Ascending aorta (tissue), 2 donors: ENCODE measurements at regions not wholly inside any gene's neighbourhood (a gene's known extent, or its start where the extent isn't known, plus 50 kb on each side); places are given as distances from the start of the nearest gene placed in this dataset.

Source experiments
- DNase-seq, 2 donors: peaks; one replicate each; pipeline ENCODE4 v3.0.0-alpha.2; 2019; ENCODE audit warnings: low spot score in 2 of 2
- H3K27ac ChIP-seq, 2 donors: fragments of 200-600 bp; sonication (generic); one replicate each; pipeline ENCODE4 v1.5.1; 2016 to 2017; ENCODE audit warnings: mild to moderate bottlenecking in 1 of 2
- H3K27me3 ChIP-seq: fragments of 200-600 bp; sonication (generic); one replicate; pipeline ENCODE4 v1.5.1; 2017
- H3K36me3 ChIP-seq, 2 donors: fragments of 200-600 bp; sonication (generic); one replicate each; pipeline ENCODE4 v1.5.1; 2016
- H3K4me1 ChIP-seq, 2 donors: fragments of 200-600 bp; sonication (generic); one replicate each; pipeline ENCODE4 v1.5.1; 2016 to 2017; ENCODE audit warnings: mild to moderate bottlenecking in 1 of 2
- H3K4me3 ChIP-seq, 2 donors: fragments of 200-600 bp; sonication (generic); one replicate each; pipeline ENCODE4 v1.5.1; 2016 to 2017; ENCODE audit warnings: mild to moderate bottlenecking in 1 of 2
- H3K9me3 ChIP-seq, 2 donors: fragments of 200-600 bp; sonication (generic); one replicate each; pipeline ENCODE4 v1.5.1; 2016
- CTCF ChIP-seq, 3 experiments: fragments of 200-600 bp in 2 of 3; fragments of 450-650 bp in 1 of 3; sonication (generic) in 2 of 3; IDR thresholded peaks; one replicate each; pipeline ENCODE4 v1.5.1; 2016 to 2019; ENCODE audit warnings: antibody characterized with exemption in 3 of 3, mild to moderate bottlenecking in 1 of 3, moderate library complexity in 1 of 3
- intact Hi-C: fragments of 100-400 bp; cut with DNase I; formaldehyde crosslinking; loops from one replicate; pipeline ENCODE4 v1.15.1; 2023

- no peak for DNase-seq
- Histone ChIP-seq H3K36me3 (no peaks in the 10 kb centered on the region), H3K27me3 (no peaks in the 10 kb centered on the region), H3K27ac (no peak overlapping the region), H3K4me3 (no peak overlapping the region), H3K9me3 (no peaks in the 10 kb centered on the region), H3K4me1 (no peaks in the 10 kb centered on the region)
- intact Hi-C loops, result no loop called here
- no peak for TF ChIP-seq CTCF (IDR thresholded peaks at IDR 0.05)
These were observed 792.1 kb downstream of the DTWD2 start for GRCh38 chr5:118196229-118196628.

GRCh38 chr5:118195211-118195610 is 793.1 kb downstream of the DTWD2 start:
- Histone ChIP-seq H3K4me1 (no peaks in the 10 kb centered on the region), H3K27ac (no peak overlapping the region), H3K27me3 (no peaks in the 10 kb centered on the region), H3K4me3 (no peak overlapping the region), H3K36me3 (no peaks in the 10 kb centered on the region), H3K9me3 (no peaks in the 10 kb centered on the region)
- DNase-seq, result no peak
- intact Hi-C loops, result no loop called here
- no peak for TF ChIP-seq CTCF (IDR thresholded peaks at IDR 0.05)

GRCh38 chr5:118193194-118193905 is 795.0 kb downstream of the DTWD2 start:
- H3K27ac ChIP-seq, result no peak overlapping the region
- no peak overlapping the region for H3K4me3 ChIP-seq
- no peaks in the 10 kb centered on the region for H3K4me1 ChIP-seq
- DNase-seq, result no peak
- no peak for TF ChIP-seq CTCF (IDR thresholded peaks at IDR 0.05)
- intact Hi-C loops, result no loop called here
- H3K27me3 ChIP-seq, result no peaks in the 10 kb centered on the region
- no peaks in the 10 kb centered on the region for H3K36me3 ChIP-seq
- H3K9me3 ChIP-seq, result no peaks in the 10 kb centered on the region

- no peaks in the 10 kb centered on the region for H3K4me1 ChIP-seq
- DNase-seq, result no peak
- no peaks in the 10 kb centered on the region for H3K9me3 ChIP-seq
- intact Hi-C loops, result no loop called here
- no peak overlapping the region for H3K27ac ChIP-seq
- no peak overlapping the region for H3K4me3 ChIP-seq
- no peaks in the 10 kb centered on the region for H3K27me3 ChIP-seq
- no peaks in the 10 kb centered on the region for H3K36me3 ChIP-seq
- TF ChIP-seq CTCF (IDR thresholded peaks at IDR 0.05), result no peak
These were observed 803.3 kb downstream of the DTWD2 start for GRCh38 chr5:118185018-118185417.

- H3K9me3 ChIP-seq, result no peaks in the 10 kb centered on the region
- H3K36me3 ChIP-seq, result no peaks in the 10 kb centered on the region
- H3K4me1 ChIP-seq, result no peaks in the 10 kb centered on the region
- H3K27ac ChIP-seq, result no peak overlapping the region
- TF ChIP-seq CTCF (IDR thresholded peaks at IDR 0.05), result no peak
- H3K27me3 ChIP-seq, result no peaks in the 10 kb centered on the region
- DNase-seq, result no peak
- H3K4me3 ChIP-seq, result no peak overlapping the region
- intact Hi-C loops, result no loop called here
These were observed 812.2 kb downstream of the DTWD2 start for GRCh38 chr5:118176146-118176545.

GRCh38 chr5:118174671-118175070 is 813.7 kb downstream of the DTWD2 start:
- no peak for DNase-seq
- Histone ChIP-seq H3K27me3 (no peaks in the 10 kb centered on the region), H3K4me3 (no peak overlapping the region), H3K4me1 (no peaks in the 10 kb centered on the region), H3K27ac (no peak overlapping the region), H3K36me3 (no peaks in the 10 kb centered on the region), H3K9me3 (no peaks in the 10 kb centered on the region)
- intact Hi-C loops, result no loop called here
- no peak for TF ChIP-seq CTCF (IDR thresholded peaks at IDR 0.05)
